Right atrium auricular region (tissue), 2 donors: ENCODE measurements at regions not wholly inside any gene's neighbourhood (a gene's known extent, or its start where the extent isn't known, plus 50 kb on each side); places are given as distances from the start of the nearest gene placed in this dataset.

ENCODE experiments used
- DNase-seq: peaks from one replicate; pipeline ENCODE4 v3.0.0-alpha.2; 2019; ENCODE audit warnings: low spot score
- H3K27ac ChIP-seq, 2 donors: fragments of 200-600 bp; sonication (generic); 1 replicate in 1 of 2; 2 replicates in 1 of 2; pipeline ENCODE4 v1.5.1; 2016 to 2019
- H3K27me3 ChIP-seq, 2 donors: fragments of 200-600 bp; sonication (generic); one replicate each; pipeline versions ENCODE4 v1.5.1 to v1.6.0; 2017 to 2019
- H3K36me3 ChIP-seq: fragments of 200-600 bp; sonication (generic); one replicate; pipeline ENCODE4 v1.5.1; 2016
- H3K4me1 ChIP-seq, 2 donors: fragments of 200-600 bp; sonication (generic); one replicate each; pipeline versions ENCODE4 v1.5.1 to v1.6.0; 2017 to 2019
- H3K4me3 ChIP-seq, 2 donors: fragments of 200-600 bp; sonication (generic); 1 replicate in 1 of 2; 2 replicates in 1 of 2; pipeline ENCODE4 v1.5.1; 2017 to 2019; ENCODE audit warnings: mild to moderate bottlenecking in 1 of 2, moderate library complexity in 1 of 2
- H3K9me3 ChIP-seq, 2 donors: fragments of 200-600 bp; sonication (generic); one replicate each; pipeline ENCODE4 v1.5.1; 2019
- CTCF ChIP-seq, 2 donors: fragments of 200-600 bp; sonication (generic); IDR thresholded peaks; one replicate each; pipeline ENCODE4 v1.5.1; 2019; ENCODE audit warnings: antibody characterized with exemption in 2 of 2

GRCh38 chr2:106972782-106973181, 86.8 kb upstream of the ST6GAL2 start:
- Histone ChIP-seq H3K4me3 (no peak overlapping the region), H3K27ac (no peak overlapping the region), H3K4me1 (no peaks in the 10 kb centered on the region), H3K36me3 (no peaks in the 10 kb centered on the region), H3K9me3 (no peaks in the 10 kb centered on the region), H3K27me3 (no peaks in the 10 kb centered on the region)
- DNase-seq: no peak
- TF ChIP-seq CTCF (IDR thresholded peaks at IDR 0.05): no peak

DNA sequence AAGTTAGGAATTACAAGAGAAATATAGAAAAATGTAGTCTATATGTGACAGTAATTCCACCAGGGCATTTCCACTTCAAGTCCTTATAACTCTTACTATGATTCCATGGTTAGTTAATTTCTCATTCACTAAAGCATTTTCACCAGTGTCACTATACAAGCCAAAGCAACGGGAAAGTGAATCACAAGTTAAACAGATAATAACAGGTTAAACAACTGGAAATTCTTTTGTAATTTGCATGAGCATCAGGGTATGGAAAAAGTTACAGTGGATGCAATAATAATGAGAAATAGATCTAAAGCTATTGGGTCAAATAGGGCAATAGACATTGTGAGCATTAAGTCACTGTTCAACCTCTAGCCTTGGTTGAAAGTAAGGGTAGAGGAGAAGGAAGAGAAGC, 88.9 kb upstream of the ST6GAL2 start:
- no peak overlapping the region for H3K4me3 ChIP-seq
- no peaks in the 10 kb centered on the region for H3K4me1 ChIP-seq
- H3K36me3 ChIP-seq: no peaks in the 10 kb centered on the region
- TF ChIP-seq CTCF (IDR thresholded peaks at IDR 0.05): no peak
- no peaks in the 10 kb centered on the region for H3K27me3 ChIP-seq
- H3K9me3 ChIP-seq: no peaks in the 10 kb centered on the region
- no peak overlapping the region for H3K27ac ChIP-seq
- DNase-seq: no peak

GRCh38 chr2:106975641-106976040, 89.7 kb upstream of the ST6GAL2 start:
- H3K36me3 ChIP-seq: no peaks in the 10 kb centered on the region
- TF ChIP-seq CTCF (IDR thresholded peaks at IDR 0.05): no peak
- H3K9me3 ChIP-seq: no peaks in the 10 kb centered on the region
- H3K27ac ChIP-seq: no peak overlapping the region
- H3K4me3 ChIP-seq: no peak overlapping the region
- DNase-seq: no peak
- no peaks in the 10 kb centered on the region for H3K4me1 ChIP-seq
- no peaks in the 10 kb centered on the region for H3K27me3 ChIP-seq

GRCh38 chr2:106976548-106976947, 90.6 kb upstream of the ST6GAL2 start:
- Histone ChIP-seq H3K27me3 (no peaks in the 10 kb centered on the region), H3K4me1 (no peaks in the 10 kb centered on the region), H3K9me3 (no peaks in the 10 kb centered on the region), H3K27ac (no peak overlapping the region), H3K36me3 (no peaks in the 10 kb centered on the region), H3K4me3 (no peak overlapping the region)
- no peak for TF ChIP-seq CTCF (IDR thresholded peaks at IDR 0.05)
- no peak for DNase-seq

DNA sequence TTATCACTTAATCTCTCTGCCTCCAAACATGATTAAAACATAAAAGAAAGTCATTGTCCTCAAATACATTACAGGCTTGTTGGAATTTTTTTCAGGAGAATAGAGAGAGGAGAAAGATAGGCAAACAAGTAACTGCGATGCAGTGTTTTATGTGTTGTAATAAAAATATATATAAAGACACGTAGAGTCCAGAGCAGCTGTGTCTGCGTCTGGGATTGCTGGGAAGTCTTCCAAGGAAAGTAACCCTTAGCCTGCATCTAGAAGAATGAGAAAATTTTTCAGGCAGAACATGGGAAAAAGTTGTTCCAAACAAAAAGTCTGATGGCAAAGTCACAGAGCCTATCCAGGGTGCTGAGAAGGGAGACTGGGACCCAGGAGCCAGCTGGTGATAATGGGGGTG, 91.8 kb upstream of the ST6GAL2 start:
- DNase-seq: no peak
- no peaks in the 10 kb centered on the region for H3K27me3 ChIP-seq
- H3K27ac ChIP-seq: no peak overlapping the region
- H3K4me1 ChIP-seq: no peaks in the 10 kb centered on the region
- H3K4me3 ChIP-seq: no peak overlapping the region
- H3K9me3 ChIP-seq: no peaks in the 10 kb centered on the region
- no peak for TF ChIP-seq CTCF (IDR thresholded peaks at IDR 0.05)
- no peaks in the 10 kb centered on the region for H3K36me3 ChIP-seq

DNA sequence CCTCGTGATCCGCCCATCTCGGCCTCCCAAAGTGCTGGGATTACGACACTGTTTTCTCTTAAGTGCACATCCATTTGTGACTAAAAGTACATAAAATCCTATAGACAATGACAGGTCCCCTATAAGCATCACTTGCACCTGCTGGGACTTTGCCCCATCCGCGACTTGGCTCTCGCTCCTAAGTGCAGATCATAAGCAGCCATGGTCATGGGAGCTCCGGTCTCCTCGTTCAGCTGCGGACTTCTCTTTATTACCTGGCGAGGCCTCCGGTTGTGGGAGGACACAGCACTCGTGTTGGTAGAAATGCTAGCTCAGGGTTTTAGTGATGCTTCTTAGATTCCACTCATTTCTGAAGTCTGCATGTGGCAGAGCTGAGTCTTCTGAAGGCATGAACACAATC, 92.7 kb upstream of the ST6GAL2 start:
- Histone ChIP-seq H3K4me1 (no peaks in the 10 kb centered on the region), H3K27ac (no peak overlapping the region), H3K4me3 (no peak overlapping the region), H3K36me3 (no peaks in the 10 kb centered on the region), H3K27me3 (no peaks in the 10 kb centered on the region), H3K9me3 (no peaks in the 10 kb centered on the region)
- no peak for DNase-seq
- TF ChIP-seq CTCF (IDR thresholded peaks at IDR 0.05): no peak
